NB4 (cell line): ENCODE measurements at regions not wholly inside any gene's neighbourhood (a gene's known extent, or its start where the extent isn't known, plus 50 kb on each side); places are given as distances from the start of the nearest gene placed in this dataset.

ENCODE experiments used
- MAX ChIP-seq: IDR thresholded peaks from 2 replicates; pipeline ENCODE4 v1.6.1; 2011; ENCODE audit warnings: low read depth, low read length
- MYC ChIP-seq: IDR thresholded peaks from 2 replicates; pipeline ENCODE4 v1.6.1; 2011; ENCODE audit warnings: low read depth, low read length
- TF ChIP-seq, protein P1 (sequence below): IDR thresholded peaks from one replicate; pipeline ENCODE4 v1.5.1; 2012; ENCODE audit warnings: low read depth, low read length

- TF ChIP-seq MAX = no peak
- TF ChIP-seq, protein P1, sequence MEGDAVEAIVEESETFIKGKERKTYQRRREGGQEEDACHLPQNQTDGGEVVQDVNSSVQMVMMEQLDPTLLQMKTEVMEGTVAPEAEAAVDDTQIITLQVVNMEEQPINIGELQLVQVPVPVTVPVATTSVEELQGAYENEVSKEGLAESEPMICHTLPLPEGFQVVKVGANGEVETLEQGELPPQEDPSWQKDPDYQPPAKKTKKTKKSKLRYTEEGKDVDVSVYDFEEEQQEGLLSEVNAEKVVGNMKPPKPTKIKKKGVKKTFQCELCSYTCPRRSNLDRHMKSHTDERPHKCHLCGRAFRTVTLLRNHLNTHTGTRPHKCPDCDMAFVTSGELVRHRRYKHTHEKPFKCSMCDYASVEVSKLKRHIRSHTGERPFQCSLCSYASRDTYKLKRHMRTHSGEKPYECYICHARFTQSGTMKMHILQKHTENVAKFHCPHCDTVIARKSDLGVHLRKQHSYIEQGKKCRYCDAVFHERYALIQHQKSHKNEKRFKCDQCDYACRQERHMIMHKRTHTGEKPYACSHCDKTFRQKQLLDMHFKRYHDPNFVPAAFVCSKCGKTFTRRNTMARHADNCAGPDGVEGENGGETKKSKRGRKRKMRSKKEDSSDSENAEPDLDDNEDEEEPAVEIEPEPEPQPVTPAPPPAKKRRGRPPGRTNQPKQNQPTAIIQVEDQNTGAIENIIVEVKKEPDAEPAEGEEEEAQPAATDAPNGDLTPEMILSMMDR = no peak
- no peak for TF ChIP-seq MYC
Measured at GRCh38 chr10:33760056-33760943, 425.8 kb upstream of the NRP1 start.
